Stimulated activated CD4-positive, alpha-beta T cell treated with anti-CD3 and anti-CD28 coated beads, Interleukin-1b, Interleukin-23, amount 100 ng/mL, for 4 hours (primary cell): ENCODE measurements at regions not wholly inside any gene's neighbourhood (a gene's known extent, or its start where the extent isn't known, plus 50 kb on each side); places are given as distances from the start of the nearest gene placed in this dataset.

Experiments used
- DNase-seq, 2 donors: peaks; one replicate each; pipeline ENCODE4 v3.0.0-alpha.2; 2020; ENCODE audit warnings: low read depth in 2 of 2

- DNase-seq, result no peak
These were observed 93.0 kb upstream of the ZNF608 start for GRCh38 chr5:124839371-124839998.

- no peak for DNase-seq
These were observed 95.6 kb upstream of the ZNF608 start for GRCh38 chr5:124841829-124842712.

DNA sequence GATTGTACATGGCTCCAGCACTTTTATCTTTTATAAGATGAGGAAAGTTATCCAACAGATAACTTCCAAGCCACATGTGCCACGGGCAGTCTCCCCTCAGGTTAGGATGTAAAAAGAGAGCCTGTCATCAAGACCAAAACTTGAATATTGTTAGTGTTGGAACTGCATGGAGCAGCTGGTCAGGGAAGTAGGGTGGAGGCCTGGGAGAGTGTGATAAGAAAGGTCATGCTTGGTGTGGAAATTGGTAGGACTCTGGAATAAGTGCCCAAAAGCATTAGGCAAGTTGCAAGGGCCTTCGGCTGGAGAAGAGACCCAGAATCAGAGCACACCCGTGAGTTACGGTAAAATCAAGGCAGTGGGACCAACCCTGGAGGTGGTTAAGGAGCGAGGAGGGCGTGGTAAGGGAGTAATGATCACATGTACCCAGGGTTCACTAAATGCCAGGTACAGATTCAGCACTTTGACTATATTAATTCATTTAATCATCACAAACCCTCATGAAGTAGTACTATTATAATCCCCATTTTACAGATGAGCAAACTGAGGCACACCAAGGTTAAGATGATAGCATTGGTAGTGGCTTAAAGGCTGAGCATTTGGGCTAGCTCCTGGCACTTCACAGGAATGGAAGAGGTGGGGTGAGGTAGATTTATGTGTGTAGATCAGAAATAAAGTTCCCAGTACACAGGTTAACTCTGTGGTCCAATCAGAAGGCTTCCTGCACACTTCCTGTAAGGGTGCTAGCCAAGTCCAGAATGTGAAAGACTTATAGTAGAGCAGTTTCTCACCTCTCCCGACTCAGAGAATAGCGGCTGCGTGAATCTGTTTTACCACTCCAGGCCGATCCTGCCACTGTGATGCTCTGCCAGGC, 96.5 kb upstream of the ZNF608 start:
- no peak for DNase-seq

DNA sequence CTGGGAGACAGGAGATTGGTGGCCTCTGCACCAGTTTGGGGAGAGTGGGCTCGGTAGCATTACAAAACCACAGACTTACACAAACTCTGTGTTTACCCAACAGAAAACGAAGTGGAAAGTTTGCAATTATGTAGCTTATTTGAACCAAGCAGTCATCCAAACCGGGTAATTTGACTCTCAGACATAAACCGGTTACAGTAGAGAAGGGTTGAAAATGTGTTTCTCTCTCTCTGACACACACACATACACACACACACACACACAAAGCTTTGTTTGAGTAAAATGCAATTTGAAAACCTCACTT, 97.1 kb upstream of the ZNF608 start:
- DNase-seq, result no peak

DNA sequence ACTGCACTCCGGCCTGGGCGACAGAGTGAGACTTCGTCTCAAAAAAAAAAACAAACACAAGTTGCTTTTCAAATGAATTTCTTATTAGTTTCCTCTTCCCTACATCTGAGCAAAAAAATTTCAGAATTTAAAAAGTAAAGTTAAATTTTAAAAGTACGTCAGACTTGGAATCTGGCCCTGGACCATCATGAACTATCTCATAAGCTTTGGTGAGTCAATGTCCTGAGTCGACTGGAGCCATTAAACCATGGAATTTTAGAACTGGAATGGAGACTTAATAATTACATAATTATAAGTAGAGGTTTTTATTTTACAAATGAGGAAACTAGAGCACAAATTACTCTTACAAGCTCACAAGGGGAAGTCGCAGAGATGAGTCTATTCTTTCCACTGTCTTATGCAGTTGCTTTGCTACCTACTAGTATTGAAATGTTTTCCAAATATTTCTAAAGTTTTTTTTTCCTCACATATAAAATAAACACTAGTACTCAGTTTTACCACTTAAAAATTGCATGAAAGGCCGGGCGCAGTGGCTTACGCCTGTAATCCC, 98.0 kb upstream of the ZNF608 start:
- no peak for DNase-seq

GRCh38 chr5:124847907-124848306, 101.5 kb upstream of the ZNF608 start:
- no peak for DNase-seq

- DNase-seq, result no peak
These were observed 103.3 kb upstream of the ZNF608 start for GRCh38 chr5:124849774-124850173.

GRCh38 chr5:124856726-124857125, 110.3 kb upstream of the ZNF608 start:
- DNase-seq, result no peak

DNA sequence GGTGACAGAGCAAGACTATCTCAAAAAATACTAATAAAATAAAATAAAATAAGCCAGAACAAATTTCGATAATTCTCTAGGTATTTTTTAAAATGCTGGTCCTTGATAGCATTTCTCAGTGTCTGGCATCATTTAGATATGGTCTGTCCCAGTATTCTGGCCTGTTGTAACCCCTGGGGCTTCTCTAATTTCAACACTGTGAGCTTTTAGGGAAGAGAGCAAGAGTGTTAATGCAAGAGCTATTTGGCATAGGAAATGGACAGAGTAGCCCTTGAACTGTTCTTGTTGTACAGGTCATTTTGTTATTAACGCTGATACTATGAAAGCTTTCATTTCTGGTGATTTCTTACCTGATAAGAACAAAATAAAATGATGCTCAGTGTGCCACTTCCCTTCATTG, 112.2 kb upstream of the ZNF608 start:
- no peak for DNase-seq

DNA sequence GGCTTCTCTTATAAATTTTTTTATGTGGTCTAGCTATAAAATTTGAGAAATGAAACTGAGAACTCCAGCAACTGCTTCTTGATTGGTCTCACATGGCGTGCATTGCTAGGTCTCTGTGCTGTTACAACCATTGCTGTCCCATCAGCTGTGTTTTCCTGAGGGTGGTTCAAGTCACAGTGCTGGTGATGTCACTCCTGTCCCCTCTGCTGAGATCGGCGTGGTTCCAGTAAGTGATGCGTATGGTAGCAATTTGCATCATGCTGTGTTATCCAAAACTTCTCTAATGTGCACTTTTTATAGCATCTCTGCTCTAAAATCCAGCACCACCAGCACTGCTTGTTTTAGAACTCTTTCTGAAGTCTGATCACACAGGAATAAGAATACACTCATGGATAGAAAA, 112.6 kb upstream of the ZNF608 start:
- no peak for DNase-seq

DNA sequence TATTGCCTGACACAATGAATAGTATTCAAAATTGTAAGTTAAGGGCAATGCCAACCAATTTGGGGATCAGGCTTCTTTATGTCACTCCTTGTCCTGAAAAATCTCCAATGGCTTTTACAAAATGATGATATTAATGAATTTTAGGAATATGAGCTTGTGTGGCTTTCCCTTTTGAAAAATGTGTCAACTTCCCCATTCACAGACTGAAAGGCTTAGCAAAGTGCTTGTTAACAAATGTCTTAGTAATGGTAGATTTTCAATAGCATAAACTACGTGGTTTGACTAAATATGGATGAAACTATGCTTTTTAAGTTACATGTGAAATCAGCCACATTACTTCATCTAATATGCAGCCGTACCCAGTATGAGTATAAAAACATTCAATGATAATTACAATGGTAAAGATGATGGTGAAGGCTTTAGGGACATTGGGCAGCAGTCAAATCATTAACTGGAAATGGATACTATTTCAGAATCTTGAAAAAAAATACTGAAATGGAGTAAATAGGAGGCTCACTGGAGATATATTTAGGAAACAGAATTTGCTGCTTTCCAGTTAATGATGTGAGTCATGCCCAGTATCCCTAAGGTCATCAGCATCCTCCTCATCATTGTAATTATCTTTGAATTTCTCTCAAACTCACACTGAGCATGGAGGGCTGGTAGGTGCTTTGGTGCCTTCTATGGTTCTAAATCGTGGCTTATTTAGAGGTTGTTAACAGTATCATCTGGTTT, 113.3 kb upstream of the ZNF608 start:
- no peak for DNase-seq

DNA sequence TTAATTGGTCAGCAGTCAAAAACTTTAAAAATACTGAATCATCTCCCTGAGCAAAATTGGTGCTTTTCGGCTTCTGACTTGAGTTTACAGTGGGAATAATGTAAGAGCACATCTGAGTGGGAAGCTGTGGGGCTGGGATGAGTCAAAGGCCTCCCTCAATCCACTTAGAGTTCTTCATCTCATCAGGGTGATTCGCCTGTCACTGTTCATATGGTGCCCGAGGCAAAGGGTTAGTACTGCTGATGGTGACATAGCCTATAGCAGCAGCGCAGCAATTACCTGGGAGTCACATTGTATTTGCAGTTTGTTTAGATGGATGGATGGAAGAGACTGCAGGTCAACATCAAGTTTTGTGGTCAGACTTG, 113.8 kb upstream of the ZNF608 start:
- no peak for DNase-seq

GRCh38 chr5:124865066-124865465, 118.6 kb upstream of the ZNF608 start:
- DNase-seq, result no peak

DNA sequence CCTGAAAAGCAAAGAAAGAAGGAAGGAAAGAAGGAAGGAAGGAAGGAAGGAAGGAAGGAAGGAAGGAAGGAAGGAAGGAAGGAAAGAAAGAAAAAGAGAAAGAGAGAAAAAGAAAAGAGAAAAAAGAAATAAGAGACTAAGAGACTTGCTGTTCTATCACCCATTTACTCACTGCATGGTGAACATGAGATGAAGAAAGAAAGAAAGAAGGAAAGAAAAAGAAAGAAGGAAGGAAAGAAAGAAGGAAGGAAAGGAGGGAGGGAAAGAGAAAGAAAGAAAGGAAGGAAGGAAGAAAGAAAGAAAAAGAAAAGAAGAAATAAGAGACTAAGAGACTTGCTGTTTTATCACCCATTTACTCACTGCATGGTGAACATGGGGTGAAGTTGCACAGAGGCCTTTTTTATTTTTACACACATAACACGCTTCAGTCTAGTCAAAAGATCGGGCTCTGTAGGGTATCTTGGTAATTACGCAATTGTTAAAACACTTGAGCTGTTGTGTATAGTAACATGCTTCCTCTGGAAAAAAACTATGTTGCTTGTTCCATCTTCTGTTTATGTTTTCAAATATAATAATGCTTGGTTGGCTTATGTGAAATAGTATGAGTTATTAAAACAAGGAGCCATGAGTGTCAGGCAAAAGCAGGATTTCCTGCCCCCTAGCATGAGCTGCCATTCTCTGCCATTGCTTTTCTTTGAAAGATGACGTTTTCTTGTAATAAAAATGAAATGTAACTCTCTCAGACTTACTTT, 119.3 kb upstream of the ZNF608 start:
- DNase-seq, result no peak

DNA sequence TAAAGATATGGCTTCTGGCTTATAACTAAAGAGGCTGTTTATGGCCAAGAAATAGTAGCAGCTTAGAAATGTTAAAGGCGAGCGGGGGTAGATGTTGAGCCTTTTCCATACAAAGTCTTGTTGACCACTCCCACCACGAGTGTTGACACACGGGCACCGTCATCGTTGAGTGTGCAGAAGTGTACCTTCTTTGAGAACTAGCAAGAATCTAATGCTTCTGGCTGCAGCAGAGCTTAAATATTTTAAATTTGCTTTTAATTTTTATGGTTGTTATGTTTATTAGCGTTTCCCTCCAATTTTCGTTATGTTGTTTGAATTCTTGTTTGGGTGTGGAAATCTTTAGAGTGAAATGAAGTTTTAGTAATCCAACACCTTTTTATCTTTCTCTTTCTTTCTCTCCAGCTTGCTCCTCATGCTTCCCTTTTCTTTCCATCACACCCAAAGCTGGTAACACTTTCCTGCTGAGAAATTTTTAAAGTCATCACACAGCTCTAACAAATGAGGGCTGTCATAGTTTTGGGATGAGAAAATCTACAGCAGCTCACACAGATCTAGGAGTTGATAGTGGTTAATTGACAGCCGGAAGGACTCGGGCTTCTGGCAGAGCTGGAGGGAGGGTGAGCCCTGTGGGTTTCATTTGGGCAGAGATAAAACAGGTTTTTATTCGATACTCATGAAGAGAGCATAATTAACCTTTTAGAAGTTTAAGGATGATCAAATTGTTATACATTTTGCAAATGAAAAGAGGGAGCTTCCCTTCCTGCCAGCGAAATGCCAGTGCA, 120.1 kb upstream of the ZNF608 start:
- no peak for DNase-seq

GRCh38 chr5:124867137-124867704, 120.8 kb upstream of the ZNF608 start:
- no peak for DNase-seq

- DNase-seq, result no peak
These were observed 122.2 kb upstream of the ZNF608 start for GRCh38 chr5:124868676-124869075.

DNA sequence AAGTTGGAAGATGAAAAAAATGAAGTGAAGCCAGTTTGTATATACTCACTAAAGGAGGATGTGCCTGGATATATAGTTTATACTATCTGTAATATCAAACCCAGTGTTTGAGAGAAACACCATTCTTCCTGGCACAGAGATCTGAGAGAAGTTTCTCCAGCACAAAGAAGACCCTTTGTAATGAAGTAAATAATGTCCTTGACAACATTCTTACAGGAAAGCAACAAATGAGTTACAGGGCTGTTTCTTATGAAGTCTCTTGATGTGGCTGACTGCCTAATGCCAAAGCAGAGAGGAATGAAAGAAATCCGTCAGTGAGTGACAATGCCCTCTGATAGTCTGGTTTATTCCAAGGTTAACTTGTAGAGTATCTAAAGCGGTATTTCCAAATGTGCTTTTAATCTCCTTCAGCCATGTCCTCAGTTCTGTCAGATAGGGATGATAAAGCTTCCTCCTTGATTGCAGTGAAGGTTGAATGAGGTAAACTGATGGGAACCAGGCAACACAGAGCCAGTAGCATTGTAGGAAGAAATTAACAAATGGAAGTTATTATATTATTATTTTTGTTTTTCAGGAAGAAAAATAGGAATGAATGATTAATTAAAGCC, 123.1 kb upstream of the ZNF608 start:
- DNase-seq, result no peak

DNA sequence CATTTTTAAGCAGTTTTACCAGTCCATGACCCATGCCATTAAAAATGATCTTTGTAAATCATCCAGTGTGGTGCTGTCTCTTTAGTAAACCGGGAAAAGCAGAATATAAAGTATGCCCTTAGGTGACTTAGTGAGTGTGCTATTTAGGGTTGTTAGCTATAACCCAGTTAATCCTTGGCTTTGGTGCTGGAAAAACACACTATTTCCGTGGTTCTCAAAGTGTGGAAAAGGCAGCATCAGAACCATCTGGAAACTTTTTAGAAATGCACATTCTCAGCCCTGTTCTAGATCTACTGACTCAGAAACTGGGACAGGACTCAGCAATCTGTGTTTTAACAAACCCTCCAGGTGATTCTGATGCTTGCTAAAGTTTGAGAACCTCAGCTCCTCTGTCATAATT, 123.6 kb upstream of the ZNF608 start:
- DNase-seq, result no peak
